Mesenteric fat pad (tissue), 1 donor: ENCODE measurements at regions not wholly inside any gene's neighbourhood (a gene's known extent, or its start where the extent isn't known, plus 50 kb on each side); places are given as distances from the start of the nearest gene placed in this dataset.
"Not testable (repeated sequence)": the region's sequence is repeated elsewhere in the genome, so short reads cannot be mapped to it uniquely, and the experiment has no call there.

Experiments
- DNase-seq: peaks from one replicate; pipeline ENCODE4 v3.0.0-alpha.2; 2020; ENCODE audit warnings: low spot score
- donor health status: DM: yes; HTN: yes; CAD: no.

DNA sequence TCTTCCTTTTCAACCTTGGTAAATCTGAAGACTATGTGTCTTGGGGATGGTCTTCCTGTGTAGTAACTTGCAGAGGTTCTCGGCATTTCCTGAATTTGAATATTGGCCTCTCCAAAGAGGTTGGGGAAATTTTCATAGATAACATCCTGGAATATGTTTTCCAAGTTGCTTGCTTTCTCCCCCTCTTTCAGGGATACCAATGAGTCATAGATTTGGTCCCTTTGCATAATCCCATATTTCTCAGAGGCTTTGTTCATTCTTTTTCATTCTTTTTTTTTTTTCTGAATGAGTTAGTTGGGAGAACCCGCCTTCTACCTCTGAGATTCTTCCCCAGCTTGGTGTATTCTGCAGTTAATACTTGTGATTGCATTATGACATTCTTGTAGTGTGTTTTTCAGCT lies 549.2 kb upstream of the AMOT start:
- DNase-seq: no peak

DNA sequence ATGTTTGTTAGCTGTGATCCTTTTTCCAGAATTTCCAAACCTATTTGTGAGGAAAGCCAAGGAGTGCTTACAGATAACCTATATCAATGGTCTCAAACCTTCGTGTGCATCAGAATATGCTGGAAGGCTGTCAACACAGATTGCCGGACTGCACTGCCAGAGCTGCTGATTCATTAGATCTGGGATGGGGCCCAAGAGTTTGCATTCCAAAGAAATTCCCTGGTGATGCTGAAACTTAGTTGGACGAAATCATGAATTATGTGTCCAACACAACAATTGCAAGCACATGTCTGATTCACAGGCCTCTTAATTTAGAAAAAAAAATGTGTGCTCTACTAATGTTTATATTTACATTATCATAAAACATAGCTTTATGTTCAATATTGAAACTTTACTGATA lies 544.0 kb upstream of the AMOT start:
- DNase-seq: no peak

DNA sequence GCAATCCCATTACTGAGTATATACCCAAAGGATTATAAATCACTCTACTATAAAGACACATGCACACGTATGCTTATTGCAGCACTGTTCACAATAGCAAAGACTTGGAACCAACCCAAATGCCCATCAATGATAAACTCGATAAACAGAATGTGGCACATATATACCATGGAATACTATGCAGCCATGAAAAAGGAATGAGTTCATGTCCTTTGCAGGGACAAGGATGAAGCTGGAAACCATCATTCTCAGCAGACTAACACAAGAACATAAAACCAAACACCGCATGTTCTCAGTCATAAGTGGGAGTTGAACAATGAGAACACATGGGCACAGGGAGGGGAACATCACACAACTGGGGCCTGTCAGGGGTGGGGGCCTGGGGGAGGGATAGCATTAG lies 532.8 kb upstream of the AMOT start:
- DNase-seq: not testable (repeated sequence)

DNA sequence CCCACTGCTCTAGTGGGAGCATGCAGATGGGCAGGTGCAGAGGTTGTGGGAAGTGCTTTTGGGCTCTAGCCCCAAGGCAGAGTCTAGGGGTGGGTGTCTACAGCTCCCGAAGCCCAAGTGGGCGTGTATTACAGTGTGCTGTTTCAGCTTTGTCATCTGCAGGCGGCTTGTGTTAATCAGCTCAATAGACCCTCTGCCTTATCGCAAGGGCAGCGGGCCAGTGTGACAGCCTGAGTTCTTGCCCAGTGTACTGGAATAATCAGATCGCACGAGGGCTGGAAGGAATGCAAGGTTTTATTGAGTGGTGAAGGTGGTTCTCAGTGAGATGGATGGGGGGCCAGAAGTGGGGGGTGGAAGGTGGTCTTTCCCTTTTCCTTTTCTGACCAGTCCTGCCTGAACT lies 529.4 kb upstream of the AMOT start:
- no peak for DNase-seq

- no peak for DNase-seq
Measured at GRCh38 chrX:113369056-113369455, 528.4 kb upstream of the AMOT start.

- DNase-seq: no peak
Measured at GRCh38 chrX:113353134-113353533, 512.5 kb upstream of the AMOT start.

GRCh38 chrX:113330416-113330815 lies 489.8 kb upstream of the AMOT start:
- DNase-seq: no peak

DNA sequence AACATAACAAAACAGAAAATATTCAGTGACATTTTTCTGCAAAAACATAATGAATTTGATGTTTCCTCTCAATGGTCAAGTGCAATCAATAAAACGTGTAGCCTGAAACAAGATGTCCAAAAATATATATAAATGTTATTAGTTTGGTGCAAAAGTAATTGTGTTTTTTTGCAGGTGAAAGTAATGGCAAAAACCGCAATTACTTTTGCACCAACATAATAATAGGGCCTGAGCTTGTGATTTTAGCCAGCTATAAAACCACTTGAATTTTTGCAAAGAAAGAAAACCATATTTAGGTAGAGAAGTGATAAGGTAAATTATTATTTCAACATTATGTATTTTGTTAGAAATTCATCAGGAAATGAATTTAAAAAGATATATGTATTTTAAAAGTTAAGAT lies 475.3 kb upstream of the AMOT start:
- no peak for DNase-seq

- DNase-seq: no peak
Measured at GRCh38 chrX:113305496-113305895, 464.9 kb upstream of the AMOT start.

GRCh38 chrX:113300580-113300979 lies 459.9 kb upstream of the AMOT start:
- DNase-seq: no peak

- no peak for DNase-seq
Measured at GRCh38 chrX:113297437-113297836, 456.8 kb upstream of the AMOT start.

DNA sequence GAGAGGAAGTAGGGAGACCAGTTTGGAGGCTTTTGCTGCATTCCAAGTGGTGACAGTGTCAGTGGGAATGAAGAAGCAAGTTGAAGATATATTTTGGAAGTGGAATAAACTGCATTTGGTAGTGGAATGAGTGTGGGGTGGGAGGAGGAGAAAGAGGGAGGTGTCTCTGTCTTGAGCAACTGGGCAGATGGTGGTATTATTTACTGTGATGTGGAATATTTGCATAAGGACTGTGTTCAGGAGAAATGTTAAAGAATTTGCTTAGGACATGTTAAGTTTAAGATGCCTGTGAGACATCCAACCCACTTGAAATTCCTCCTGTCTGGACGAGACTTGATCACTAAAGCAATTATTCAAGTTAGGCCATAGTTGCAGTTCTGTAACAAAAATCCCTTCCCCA lies 448.9 kb upstream of the AMOT start:
- DNase-seq: no peak

DNA sequence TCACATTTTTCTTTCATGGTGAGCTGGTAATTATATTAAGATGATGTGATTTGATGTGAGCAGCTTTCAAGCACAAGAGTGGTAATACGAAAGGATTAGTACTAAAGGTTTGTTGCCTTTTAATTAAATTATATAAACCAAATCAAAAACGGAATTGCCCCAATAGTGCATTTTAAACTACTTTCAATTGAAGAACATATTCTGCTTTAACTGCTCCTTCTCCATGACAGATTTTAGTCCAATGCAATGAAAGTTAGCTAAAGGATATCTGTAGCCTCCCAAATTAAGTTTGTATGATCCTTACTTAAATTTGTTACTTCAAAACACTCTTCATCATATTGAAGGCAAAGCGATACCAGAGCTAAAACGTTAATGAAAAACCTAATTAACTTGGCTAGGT lies 447.1 kb upstream of the AMOT start:
- DNase-seq: no peak

DNA sequence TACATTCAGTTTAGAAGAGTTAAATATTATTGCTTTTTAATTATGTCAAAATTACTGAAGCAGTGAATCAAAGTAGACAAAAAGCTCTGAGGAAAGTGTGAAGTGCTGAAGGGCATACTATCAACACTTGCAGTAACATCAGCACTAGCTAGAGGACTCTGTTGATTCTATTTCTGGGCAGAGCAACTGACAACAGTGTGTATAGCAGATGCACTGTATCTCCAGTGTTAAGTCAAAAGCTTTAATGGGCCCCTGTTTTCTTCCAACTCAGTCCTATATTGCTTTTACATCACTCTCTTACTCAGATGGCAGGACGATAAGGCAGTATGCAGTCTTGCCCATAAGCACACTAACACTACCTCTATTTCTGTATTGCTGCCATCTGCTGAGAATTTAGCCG lies 435.2 kb upstream of the AMOT start:
- no peak for DNase-seq

DNA sequence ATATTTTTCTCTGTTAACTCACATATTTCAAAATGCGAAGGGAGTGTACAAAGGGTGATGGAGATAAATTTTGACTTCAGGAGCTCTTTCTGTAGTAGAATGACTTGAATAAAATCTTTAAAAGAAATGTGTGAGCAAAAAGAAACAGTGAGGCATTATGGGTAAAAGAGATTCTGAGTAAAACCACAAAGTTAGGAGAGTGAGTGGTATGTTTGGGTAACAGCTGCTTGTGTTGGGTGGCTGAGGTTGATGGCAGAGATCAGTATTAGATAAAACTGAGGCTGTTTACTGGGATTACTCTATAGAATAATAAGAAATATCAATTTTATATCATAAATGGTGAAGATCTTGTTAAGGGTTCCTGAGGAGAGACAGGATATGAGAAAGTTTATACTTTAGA lies 434.2 kb upstream of the AMOT start:
- no peak for DNase-seq

- no peak for DNase-seq
Measured at GRCh38 chrX:113274345-113274744, 433.7 kb upstream of the AMOT start.

DNA sequence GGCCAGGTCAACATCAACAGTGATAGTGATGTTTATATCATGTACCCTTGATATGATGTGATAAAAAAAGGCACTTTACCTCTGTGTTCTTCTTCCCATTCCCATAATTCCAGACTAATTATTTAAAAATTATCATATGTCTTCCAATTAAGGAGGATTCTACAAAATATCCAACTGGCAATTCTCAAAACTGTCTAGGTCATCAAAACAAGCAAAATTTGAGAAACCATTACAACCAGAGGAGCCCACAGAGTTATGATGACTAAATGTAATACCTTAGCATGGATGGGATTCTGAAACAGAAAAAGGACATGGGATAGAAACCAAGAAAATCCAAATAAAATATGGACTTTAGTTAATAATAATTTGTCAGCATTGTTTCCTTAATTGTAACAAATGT lies 428.6 kb upstream of the AMOT start:
- DNase-seq: no peak

- no peak for DNase-seq
Measured at GRCh38 chrX:113260474-113260873, 419.8 kb upstream of the AMOT start.

DNA sequence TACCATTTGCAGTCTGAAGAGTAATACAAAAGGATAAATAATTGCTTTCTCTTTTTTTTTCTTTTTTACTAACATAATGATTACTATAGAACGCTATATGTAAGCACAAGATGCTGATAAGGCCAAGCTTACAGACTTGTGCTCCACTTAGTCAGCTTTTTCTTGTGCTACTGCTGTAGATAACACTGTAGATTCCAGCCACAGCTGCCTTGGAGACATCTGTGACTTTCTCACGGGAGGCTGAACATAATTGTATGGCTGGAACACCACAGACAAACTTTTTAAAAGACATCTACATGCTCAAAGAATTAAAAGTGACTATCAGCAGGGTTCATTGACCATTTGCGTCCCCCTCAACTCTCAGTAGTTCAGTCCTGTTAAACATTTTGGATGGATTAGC lies 381.7 kb upstream of the AMOT start:
- no peak for DNase-seq

DNA sequence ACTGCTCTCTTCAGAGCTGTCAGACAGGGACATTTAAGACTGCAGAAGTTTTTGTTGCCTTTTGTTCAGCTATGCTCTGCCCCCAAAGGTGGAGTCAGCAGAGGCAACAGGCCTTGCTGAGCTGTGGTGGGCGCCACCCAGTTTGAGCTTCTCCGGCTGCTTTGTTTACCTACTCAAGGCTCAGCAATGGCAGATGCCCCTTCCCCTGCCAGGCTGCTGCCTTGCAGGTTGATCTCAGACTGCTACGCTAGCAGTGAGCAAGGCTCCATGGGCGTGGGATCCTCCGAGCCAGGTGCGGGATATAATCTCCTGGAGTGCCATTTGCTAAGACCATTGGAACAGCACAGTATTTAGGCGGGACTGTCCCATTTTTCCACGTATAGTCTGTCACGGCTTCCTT lies 371.4 kb upstream of the AMOT start:
- no peak for DNase-seq

DNA sequence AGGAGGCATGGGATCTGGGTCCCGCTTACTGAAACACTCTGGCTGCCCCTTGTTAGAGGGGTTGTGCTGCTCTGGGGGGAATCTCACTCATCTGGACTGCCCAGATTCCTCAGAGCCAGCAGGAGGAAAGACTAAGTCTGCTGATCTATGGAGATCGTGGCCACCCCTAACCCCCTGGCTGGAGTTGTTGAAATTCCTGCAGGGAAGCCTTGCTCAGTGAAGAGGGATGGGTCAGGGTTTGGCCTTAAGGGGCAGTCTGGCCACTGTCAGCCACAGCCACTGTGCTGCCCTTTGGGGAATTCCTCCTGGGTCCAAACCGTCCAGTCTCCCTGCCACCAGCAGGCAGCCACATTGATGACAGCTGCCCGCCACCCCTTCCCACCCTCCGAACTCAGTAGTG lies 362.0 kb upstream of the AMOT start:
- DNase-seq: no peak

GRCh38 chrX:113195949-113196348 lies 355.3 kb upstream of the AMOT start:
- DNase-seq: no peak

DNA sequence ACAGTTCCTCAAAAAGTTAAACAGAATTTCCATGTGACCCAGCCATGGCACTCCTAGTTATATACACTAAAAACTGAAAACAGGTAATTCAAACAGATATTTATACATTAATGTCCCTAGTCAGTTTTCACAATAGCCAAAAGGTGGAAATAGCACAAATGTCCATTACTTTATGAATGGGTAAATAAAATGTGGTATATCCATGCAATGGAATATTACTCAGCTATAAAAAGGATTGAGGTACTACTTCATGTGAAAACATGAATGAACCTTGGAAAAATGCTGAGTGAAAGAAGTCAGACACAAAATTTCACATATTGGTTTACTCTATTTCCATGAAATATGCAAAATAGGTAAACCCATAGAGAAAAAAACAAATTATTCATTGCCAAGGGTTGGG lies 351.8 kb upstream of the AMOT start:
- no peak for DNase-seq

DNA sequence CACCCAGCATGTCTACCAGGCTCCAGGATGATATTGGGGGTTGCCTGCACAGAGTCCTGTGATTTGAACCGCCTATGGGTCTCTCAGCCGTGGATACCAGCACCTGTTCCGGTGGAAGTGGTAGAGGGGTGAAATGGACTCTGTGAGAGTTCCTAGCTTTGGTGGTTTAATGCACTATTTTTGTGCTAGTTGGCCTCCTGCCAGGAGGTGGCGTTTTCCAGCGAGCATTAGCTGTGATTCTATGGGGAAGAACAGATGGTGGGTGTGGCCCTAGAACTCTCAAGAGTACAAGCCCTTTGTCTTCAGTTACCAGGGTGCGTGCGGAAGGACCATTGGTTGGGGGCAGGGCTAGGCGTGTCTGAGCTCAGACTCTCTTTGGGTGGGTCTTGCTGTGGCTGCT lies 316.9 kb upstream of the AMOT start:
- DNase-seq: no peak

DNA sequence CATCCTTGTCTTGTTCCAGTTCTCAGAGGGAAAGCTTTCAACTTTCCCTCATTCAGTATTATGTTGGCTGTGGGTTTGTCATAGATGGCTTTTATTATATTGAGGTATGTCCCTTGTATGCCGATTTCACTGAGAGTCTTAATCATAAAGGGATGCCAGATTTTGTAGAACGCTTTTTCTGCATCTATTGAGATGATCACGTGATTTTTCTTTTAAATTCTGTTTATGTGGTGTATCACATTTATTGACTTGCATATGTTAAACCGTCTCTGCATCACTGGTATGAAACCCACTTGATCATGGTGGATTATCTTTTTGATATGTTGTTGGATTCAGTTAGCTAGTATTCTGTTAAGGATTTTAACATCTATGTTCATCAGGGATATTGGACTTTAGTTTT lies 313.7 kb upstream of the AMOT start:
- not testable (repeated sequence) for DNase-seq
